ENCODE measurements at regions not wholly inside any gene's neighbourhood (a gene's known extent, or its start where the extent isn't known, plus 50 kb on each side); places are given as distances from the start of the nearest gene placed in this dataset.

DNA sequence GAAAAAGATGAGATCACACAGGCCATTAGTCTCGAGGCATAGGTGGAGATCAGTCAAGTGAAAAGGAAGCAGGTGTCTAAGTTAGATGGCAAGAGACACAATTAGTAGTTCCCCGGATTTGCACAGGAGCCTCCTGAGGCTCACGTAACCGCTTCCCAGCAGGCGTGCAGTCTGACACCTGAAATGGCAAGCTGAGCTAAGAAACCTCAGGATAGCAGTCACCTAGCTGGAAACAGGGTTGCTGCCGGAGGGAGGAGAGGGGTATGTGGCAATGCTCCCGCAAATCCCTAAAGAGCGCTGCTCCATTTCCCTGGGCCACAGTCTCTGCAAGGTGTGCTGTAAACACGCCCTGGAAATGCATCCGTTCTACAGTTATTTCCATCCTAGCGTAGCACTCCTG is 1151.0 kb downstream of the DIAPH3 start (continued):
- TF ChIP-seq, protein P1, sequence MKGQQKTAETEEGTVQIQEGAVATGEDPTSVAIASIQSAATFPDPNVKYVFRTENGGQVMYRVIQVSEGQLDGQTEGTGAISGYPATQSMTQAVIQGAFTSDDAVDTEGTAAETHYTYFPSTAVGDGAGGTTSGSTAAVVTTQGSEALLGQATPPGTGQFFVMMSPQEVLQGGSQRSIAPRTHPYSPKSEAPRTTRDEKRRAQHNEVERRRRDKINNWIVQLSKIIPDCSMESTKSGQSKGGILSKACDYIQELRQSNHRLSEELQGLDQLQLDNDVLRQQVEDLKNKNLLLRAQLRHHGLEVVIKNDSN (IDR thresholded peaks at IDR 0.05; ENCODE audit: borderline replicate concordance, low read depth) = no peak
- no peak for TF ChIP-seq TEAD4 (IDR thresholded peaks at IDR 0.05; ENCODE audit: borderline replicate concordance, insufficient read depth)
- TF ChIP-seq, protein P2, sequence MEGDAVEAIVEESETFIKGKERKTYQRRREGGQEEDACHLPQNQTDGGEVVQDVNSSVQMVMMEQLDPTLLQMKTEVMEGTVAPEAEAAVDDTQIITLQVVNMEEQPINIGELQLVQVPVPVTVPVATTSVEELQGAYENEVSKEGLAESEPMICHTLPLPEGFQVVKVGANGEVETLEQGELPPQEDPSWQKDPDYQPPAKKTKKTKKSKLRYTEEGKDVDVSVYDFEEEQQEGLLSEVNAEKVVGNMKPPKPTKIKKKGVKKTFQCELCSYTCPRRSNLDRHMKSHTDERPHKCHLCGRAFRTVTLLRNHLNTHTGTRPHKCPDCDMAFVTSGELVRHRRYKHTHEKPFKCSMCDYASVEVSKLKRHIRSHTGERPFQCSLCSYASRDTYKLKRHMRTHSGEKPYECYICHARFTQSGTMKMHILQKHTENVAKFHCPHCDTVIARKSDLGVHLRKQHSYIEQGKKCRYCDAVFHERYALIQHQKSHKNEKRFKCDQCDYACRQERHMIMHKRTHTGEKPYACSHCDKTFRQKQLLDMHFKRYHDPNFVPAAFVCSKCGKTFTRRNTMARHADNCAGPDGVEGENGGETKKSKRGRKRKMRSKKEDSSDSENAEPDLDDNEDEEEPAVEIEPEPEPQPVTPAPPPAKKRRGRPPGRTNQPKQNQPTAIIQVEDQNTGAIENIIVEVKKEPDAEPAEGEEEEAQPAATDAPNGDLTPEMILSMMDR (IDR thresholded peaks at IDR 0.05) = no peak

DNA sequence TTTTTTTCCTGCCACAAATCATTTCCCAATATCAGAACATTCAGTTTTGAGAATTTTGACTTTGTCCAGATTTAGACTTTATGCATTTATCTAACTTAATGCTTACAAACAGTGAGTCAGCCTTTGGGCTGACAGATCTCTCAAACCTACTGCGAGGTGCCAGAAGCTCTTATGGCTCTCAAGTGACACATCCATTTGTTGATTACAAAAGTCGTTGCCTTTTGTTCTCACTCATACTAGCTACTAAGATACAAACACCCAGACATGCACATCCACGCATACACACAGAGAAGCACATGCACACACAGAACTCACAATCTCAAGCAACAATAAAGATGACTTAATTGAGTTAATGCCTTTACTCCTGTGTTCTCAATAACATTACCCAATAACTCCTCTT is 1147.5 kb downstream of the DIAPH3 start:
- no peaks in the 10 kb centered on the region for H4K20me1 ChIP-seq (ENCODE audit: insufficient read depth)
- H3K9me3 ChIP-seq = no peaks in the 10 kb centered on the region
- H3K9ac ChIP-seq = no peak overlapping the region
- no peaks in the 10 kb centered on the region for H3K9me2 ChIP-seq
- CTCF ChIA-PET = no interaction called here
- no peak overlapping the region for H3K27ac ChIP-seq (ENCODE audit: low read depth in 2 of 2, low read length in 1 of 2)
- H3K4me1 ChIP-seq (ENCODE audit: control insufficient read depth in 1 of 2, insufficient read depth in 2 of 2, low read depth in 1 of 2, low read length in 1 of 2) = no peaks in the 10 kb centered on the region
- no peaks in the 10 kb centered on the region for H3K36me3 ChIP-seq (replicated peaks in 1 of 2; ENCODE audit: control insufficient read depth in 1 of 2, insufficient read depth in 2 of 2, low read length in 1 of 2)
- TF ChIP-seq POLR2AphosphoS5 (IDR thresholded peaks at IDR 0.05; ENCODE audit: low read depth, low read length) (no peak), SIN3A (IDR thresholded peaks at IDR 0.05; ENCODE audit: borderline replicate concordance, low read depth, low read length) (no peak), CHD2 (IDR thresholded peaks at IDR 0.05; ENCODE audit: low read length, partially characterized antibody) (no peak), TAF1 (IDR thresholded peaks at IDR 0.05; ENCODE audit: borderline replicate concordance, low read depth, low read length) (no peak), FOXM1 (IDR thresholded peaks at IDR 0.05; ENCODE audit: low read depth) (no peak), TCF12 (IDR thresholded peaks at IDR 0.05) (no peak), EP300 (IDR thresholded peaks at IDR 0.05; ENCODE audit: borderline replicate concordance in 1 of 2, low read depth in 1 of 2, low read length in 1 of 2) (no peak), RCOR1 (IDR thresholded peaks at IDR 0.05; ENCODE audit: low read length) (no peak), RXRA (IDR thresholded peaks at IDR 0.05; ENCODE audit: borderline replicate concordance, low read depth) (no peak), JUND (IDR thresholded peaks at IDR 0.05) (no peak), RFX5 (IDR thresholded peaks at IDR 0.05; ENCODE audit: low read length) (no peak)
- TF ChIP-seq, protein P3, sequence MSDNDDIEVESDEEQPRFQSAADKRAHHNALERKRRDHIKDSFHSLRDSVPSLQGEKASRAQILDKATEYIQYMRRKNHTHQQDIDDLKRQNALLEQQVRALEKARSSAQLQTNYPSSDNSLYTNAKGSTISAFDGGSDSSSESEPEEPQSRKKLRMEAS (IDR thresholded peaks at IDR 0.05; ENCODE audit: low read depth) = no peak
- TF ChIP-seq, protein P1 (IDR thresholded peaks at IDR 0.05; ENCODE audit: borderline replicate concordance, low read depth) = no peak
- TF ChIP-seq, protein P2 (IDR thresholded peaks at IDR 0.05) = no peak
- no peaks in the 10 kb centered on the region for H3K79me2 ChIP-seq (ENCODE audit: insufficient read depth)
- POLR2A ChIA-PET = no interaction called here
- H3K27me3 ChIP-seq (ENCODE audit: insufficient read depth) = no peaks in the 10 kb centered on the region
- H3K4me3 ChIP-seq (ENCODE audit: low read depth in 2 of 2, low read length in 1 of 2) = no peak overlapping the region
- no peak overlapping the region for H2AFZ ChIP-seq (ENCODE audit: low read depth)
- no peaks in the 10 kb centered on the region for H3F3A ChIP-seq (replicated peaks; ENCODE audit: insufficient read depth)
- no peak overlapping the region for H3K4me2 ChIP-seq
- 51% methylated on average over 3 of the region's 3 CpGs for WGBS (ENCODE audit: low lambda C conversion rate)
- DNase-seq = no peak
